Hematopoietic multipotent progenitor cell treated with erythropoietin and hydrocortisone succinate and interleukin-3 and kit ligand, for 15 days (in vitro differentiated cells): ENCODE measurements at regions not wholly inside any gene's neighbourhood (a gene's known extent, or its start where the extent isn't known, plus 50 kb on each side); places are given as distances from the start of the nearest gene placed in this dataset.

Source experiments
- DNase-seq: peaks from one replicate; pipeline ENCODE4 v3.0.0-alpha.2; 2015; ENCODE audit warnings: low spot score

DNA sequence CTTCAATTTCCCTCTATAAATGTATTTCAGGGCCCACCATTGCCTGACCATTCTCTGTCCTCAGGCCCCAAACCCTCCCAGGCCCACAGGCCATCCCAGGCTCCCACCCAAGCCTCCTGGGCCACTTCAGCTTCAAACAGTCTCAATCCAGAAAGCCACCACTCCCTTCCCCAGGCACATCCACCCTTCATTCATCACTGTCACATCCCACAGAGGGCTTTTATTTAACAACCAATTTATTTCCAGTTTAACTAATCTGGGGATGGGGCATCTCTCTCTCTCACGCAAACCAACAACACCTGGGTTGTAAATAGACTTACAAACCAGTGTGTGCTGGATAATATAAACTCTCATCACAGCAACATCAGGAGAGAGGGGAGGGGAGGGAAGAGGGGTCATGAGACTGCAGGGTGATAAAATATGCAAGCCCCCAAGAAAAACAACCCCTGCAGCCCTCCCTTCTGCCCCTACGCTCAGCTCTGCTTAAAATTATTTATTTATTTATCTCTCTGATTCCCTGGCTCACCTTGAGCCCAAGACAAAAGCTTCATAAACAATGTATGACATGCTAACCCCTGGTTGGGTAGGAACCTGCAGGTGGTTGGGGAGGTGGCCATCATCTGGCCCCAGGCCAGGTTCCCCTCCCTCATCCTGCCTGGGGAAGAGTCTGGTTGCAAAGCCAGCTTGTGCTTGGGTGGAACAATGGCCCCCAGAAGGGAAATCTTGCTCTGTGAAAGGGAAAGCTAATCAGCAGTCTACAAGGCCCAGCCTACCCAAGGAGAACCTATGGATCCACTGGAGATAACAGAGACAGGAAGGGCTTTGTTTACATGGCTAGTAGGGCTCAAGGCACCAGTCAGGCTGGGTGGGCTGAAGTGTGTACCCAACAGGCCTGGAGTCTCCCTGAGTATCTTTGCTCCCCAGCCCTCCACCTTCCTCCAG is 359.2 kb downstream of the BUD13 start:
- DNase-seq = no peak

DNA sequence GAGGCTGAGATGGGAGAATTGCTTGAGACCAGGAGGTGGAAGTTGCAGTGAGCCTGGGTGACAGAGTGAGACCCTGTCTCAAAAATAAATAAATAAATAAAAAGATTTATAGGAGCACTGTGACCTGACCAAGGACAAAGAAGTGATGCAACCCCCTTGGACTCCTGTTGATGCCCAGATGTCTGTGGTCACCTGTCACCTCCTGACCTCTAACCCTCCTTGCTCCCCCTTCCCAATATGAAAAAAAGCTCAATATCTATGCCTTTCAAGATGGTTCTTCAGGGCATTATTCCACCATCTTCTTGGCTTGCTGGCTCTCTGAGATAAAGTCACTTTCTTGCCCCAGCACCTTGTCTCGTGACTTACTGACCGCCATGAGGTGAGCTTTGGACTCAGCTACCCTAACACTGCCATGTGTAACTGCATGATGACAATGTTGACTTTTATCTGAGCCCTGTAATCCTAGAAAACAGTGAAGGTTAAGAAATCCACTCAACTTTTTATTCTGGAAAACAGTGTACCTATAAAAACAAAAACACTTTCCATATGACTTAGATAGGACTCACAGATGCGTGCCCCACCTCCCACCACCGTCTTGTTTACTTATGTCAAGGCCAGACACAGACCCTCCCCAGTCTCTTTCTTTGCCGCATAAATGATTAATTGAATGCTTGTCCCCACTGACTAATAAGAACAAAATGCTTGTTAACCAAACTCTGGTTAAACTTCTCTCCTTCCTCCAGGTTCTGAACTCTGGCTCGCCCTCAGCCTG is 360.5 kb downstream of the BUD13 start:
- DNase-seq = no peak

DNA sequence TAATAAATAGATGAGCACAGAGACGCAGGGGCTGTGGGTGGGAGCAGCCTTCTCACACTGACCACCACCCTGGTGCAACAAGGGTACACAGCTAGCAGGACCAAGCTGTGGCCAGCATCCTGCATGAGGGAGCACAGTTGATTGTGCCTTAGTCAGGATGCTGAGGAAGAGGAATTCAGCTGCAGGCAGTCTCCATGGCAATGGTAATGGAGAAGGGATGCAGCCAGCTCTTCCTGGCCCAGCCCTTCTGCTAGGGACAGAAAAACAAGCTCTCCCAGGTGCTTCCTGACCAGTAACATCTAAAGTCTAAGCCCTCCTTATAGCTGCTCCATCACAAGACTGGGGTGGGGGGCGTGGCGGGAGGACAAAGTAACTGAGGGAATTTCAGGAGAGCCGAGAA is 363.5 kb downstream of the BUD13 start:
- DNase-seq = no peak

DNA sequence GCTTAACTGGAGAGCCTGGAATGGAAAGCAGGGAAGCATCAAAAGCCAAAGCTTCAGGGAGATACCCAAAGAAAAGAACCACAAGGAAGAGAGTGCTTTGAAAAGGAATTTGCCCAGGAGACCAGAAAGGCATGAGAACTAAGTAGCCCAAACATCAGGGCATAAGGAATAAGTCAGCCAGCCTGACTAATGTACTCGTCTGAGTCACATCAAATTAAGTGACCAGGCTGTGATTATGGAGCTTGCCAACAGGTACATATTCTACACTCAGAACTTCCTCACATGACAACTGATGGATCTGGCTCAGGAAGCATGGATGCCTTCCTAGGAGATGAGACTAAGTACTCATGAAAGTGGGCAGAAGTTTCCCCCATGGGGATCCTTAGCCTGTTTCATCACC is 366.7 kb downstream of the BUD13 start:
- no peak for DNase-seq

DNA sequence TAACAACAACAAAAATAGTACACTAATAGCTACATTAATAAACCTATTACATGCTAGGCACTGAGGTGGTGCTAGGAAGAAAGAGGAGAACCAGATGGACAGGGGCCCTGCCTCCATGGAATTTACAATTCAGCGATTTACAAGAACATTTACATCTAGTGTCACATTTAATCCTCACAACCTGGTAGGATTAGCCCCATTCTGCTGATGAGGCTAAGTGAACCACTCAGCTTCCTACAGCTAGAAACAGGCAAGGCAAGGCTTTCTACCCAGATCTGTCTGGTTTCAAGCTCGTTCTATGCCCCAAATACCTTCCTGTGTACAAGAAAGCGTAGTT is 368.4 kb downstream of the BUD13 start:
- DNase-seq = no peak

DNA sequence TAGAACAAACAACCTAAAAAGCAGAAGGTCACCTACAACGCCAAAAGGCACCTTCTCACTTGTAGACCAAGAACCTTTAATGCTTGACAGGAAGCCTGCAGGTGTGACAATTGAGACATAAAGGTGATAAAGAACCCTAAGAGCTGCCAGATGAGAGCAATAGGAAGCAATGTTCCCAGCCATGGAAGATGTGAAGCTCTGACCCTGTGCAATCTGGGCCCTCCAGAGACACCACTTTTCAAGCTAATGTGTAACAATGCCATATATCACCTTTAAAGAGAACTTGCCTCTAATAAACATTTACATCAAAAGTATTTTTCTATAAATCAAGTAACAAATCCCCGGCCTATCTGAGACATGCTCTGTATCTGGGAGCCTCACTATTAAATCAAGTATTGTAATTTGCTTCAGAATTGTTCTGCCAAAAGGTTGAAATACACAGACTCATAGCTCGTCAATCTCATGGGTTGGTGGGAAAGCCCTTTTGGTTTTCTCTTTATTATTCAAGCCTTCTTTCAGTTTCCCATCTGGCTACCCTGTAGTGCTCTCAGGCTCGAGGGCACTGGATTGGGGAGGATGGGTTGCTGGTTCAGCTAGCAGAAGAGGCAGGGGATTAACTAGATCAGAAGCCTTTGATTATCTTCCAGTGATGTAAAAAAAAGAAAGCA is 368.9 kb downstream of the BUD13 start:
- DNase-seq = no peak

DNA sequence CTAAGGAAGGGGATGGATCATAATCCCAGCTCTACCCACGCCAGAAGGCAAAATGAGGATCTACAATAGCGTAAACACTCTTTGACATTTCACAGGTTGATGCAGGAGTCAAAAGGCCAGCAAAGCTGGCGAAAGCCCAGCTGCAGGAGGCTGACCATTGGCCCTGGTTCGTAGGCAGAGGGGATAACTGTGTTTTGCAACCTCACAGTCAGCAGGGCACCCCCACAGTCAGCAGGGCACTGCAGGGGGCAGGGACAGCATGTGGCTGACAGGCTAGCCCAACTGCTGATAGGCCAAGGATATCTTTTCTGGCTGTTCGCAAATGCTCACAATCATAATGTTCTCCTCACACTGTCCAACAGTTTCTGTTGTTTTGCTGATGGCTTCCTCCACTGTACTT is 372.7 kb downstream of the BUD13 start:
- DNase-seq = no peak

DNA sequence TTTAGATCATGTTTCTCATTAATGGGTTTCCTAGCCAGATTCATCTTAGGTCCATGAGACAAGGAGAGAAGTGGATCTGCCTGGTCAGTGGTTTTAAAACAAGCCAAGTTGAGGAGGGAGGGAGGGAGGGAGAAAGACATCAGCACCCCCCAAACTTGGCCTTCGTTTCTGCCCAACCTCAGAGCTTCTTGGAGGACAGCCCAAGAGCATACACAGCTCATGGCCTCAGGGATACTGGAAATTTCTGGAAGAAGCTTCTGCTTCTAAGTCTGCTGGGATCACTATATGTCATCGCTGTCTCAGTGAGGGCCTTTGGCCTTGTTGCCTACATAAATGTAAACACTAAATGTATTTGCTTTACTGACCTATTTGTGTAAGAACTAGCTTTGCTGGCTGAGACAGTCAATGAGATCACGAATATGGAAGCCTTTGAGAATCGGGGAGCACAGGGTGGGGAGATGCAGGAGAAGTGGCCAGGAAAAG is 375.1 kb downstream of the BUD13 start:
- DNase-seq = no peak

DNA sequence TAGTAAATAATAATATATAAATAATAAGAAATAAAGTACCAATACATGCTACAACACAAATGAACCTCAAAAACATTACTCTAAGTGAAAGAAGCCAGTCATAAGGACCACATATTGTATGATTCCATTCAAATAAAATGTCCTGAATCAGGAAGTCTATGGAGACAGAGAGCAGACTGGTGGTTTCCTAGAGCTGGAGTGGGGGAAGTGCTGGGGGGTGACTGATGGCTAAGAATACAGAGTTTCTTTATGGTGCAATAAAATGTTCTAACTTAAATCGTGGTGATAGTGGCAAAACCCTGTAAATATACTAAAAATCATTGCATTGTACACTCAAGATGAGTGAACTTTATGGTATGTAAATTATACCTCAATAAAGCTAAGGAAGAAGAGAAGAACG is 376.5 kb downstream of the BUD13 start:
- DNase-seq = no peak

DNA sequence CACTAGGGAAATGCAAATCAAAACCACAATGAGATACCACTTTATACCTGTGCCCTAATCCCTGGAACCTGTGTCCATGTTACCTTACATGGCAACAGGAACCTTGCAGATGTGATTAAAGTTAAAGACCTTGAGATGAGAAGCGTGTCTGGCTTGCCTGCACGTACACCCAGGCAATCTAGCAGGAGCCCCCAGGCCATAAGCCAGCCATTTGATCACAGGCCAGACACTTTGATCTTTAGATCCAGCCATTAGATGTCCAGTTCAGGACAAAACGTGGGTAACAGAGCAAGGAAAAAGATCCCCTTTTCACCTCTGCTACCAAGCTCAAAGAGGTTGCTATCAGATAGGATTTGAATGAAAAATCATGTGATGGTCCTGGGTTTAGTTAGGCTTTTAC is 378.8 kb downstream of the BUD13 start:
- DNase-seq = no peak

DNA sequence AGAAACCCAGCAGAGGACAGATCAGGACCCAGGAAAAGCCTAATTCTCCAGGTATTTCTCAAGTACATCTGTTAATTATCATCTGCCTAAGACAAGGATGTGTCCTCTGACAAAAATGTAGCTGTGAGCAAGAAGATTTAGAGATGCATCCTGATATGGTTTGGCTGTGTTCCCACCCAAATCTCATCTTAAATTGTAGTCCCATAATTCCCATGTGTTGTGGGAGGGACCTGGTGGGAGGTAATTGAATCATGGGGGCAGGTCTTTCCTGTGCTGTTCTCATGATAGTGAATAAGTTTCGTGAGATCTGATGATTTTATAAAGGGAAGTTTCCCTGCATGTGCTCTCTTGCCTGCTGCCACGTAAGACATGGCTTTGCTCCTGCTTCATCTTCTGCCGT is 381.8 kb downstream of the BUD13 start:
- DNase-seq = no peak

DNA sequence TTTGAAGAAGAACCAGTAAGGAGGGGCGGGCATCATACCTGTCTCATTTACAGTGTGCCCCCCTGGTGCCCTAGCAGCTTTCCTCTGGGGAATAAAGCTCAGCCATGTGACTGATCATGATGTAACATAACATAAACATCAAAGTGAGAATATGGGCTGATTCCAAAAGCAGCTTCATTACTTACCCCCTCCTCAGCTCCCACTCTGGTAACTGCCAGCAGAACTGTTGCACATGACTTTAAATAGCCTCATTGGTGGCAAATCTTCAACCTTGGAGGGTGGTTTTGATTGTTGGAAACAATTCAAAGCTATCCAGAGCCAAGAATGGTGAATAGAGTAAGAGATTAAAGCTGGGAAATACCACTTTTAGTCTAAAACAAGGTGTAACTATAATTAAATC is 384.6 kb downstream of the BUD13 start:
- DNase-seq = no peak

DNA sequence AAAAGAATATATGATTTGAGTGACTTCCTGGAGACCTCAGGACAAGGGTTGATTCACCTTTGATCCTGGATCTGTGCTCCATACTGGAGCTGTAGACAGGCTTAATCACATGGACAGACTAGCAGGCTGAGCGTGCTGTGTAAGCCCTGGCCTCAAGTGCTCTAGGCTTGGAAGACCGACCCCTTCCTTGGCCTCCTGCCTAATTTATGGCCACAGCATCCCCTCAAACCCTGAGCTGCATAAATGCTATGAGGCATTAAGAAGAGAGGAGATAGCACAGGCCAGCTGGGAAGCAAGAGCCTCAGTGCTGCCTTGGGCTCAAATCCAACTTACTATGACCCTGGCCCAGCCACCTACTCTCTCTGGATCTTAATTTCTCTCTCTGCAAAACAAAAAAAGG is 385.1 kb downstream of the BUD13 start:
- no peak for DNase-seq

DNA sequence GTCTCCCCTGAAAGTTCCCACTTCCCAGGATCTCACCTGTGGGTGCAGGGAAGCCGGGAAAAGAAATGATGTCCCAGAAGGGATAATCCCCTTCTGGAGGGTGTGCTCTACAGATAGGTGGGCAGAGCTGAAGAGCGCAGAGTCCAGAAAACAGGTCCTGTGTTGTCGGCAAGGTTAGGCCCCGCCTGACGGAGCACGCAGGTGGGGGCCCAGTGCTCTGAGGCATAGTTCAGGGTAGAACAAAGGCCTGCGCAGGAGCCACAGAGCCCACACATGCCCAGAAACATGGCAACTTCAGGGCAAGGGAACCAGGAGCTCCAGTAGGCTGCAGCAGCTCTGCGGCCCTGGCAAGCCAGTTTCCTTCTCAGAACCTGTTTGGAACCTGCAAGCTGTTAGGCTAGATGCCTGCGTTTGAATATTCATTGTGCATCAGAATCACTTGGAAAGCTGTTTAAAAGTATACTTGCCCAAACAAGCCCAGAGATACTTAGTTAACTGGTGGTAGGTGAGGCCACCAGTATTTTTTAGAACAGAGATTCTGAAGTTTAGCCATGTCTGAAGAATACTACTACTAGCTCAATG is 386.6 kb downstream of the BUD13 start:
- no peak for DNase-seq

DNA sequence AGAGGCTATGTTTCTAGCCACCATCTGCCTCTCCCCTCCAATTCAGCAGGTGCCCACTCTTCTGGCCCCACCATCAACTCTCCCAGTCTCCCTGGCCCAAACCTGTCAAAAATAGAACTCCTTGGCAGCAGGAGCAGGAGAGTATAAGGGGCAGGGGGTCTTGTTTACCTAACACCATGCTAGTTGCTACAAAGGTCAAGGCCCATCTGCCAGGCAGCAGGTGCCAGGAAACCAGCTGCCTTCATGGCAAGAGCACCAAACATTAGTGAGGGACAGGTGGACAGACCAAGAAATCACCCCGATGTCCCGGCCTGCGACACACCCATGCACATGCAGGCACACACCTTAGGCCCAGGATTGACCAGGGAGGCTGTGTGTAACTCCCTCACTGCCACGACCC is 387.9 kb downstream of the BUD13 start:
- DNase-seq = no peak

DNA sequence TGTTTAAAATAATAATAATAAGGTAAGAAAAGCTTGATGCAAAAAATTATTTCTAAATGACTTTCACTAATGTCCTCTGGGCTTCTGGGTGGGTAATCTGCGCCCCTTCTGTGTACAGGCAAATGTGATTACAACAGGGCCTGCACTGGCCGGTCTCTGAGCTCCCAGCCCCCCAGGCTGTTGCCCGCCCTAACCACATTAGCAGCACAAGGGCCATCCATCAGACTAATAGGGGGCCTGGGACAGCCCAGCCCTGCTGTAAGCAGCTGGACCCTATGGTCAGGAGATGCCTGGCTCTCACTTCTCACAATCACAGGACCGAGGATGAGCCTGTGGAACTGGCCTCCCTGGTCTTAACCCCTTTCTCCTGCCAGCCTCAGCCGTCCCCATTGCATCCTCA is 388.4 kb downstream of the BUD13 start:
- DNase-seq = no peak

DNA sequence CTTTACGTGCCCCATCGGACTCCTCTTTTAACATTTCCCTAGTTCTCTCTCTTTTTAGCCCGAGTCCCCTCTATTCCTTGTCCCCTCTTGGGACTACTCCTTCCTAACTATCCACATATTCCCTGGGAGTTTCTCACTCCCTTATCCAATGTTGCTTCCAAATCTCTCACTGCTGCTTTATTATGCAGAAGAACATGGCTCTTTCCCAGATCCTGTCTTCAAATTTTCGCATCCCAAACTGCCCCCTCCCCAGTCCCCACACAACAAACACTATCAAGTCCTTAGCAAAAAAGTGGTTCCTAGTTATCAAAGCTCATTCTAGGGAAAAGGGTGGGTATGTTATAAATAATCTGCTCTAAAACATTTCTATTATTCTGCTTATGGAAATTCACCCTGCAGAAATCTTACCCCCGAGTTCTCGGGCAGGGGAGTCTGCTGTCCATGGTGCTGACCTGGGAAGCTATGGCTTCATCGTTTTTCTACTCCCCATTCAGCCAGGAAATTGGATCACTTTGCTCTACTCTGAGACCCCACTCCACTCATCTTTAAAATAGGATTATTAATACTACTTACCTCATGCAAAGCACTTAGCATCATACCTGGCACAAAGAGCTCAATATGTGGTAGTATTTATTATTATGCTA is 393.5 kb downstream of the BUD13 start:
- no peak for DNase-seq

DNA sequence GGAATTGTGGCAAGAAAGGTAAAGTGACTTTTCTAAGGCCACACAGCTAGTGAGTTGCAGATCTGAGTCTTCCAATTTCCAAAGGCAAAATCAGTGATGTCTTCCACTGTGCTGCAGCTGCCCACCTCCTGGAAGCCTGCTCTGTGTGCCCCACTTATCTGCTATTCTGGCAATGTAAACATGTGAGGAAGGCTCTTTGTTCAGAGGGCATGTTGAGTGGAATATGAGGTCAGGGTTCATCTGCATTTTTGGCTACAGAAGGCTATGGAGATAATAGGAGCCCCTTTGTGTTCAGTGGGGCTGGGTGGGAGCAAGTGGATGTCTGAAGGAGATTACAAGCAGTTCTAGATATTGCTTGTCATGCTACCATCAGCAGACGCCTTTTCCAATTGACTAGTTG is 396.2 kb downstream of the BUD13 start:
- no peak for DNase-seq

DNA sequence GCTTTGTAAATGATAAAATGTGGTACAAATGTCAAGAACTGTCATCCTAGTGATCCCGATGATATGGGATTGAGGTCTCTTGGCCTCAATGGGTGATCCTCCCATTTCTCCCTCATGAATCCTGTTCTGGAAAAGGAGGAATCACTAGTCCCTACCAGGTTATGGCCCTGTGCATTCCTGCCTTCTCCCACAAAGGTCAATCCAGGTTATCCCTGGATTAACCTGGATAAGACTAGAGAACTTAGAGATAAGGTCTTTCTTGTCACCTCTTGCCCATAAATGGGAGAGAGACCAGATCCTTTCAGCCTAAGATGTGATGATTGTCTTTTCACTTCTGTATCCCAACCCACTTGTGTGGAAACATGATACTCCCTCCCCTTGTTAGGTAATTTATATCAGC is 396.7 kb downstream of the BUD13 start:
- no peak for DNase-seq

DNA sequence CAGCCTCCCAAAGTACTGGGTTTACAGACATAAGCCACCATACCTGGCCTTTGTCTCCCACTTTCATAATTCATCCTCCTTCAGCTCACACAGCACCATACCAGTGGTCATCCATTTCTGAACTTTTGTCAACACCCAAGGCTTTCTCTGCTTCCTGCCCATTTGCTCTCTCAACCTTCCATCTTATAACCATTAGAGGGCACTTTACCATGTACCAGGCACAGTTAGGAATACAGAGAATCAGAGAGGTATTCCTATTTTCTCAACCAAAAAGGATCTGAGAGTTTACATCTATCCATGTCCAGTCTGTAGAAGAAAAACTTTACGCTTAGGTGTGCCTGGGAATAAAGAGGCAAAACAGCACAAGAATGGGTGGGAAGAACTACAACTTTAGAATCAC is 397.6 kb downstream of the BUD13 start:
- no peak for DNase-seq

DNA sequence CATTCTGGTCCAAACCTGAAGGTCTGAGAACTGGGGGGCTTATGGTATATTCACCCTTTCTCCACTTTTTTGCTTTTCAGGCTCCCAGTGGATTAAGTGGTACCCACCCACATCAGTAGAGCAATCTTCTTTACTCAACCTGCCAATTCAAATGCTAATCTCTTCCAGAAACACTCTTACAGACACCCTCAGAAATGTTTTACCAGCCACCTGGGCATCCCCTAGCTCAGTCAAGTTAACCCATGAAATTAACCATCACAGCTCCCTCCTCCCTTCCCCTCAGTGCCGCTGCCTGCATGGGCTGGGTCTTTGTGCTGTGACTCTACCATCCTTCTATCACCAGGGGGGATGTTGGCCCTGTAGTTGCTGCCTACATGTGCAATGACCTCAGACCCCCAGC is 398.7 kb downstream of the BUD13 start:
- no peak for DNase-seq
